K562 (cell line): ENCODE measurements at regions not wholly inside any gene's neighbourhood (a gene's known extent, or its start where the extent isn't known, plus 50 kb on each side); places are given as distances from the start of the nearest gene placed in this dataset.

Source experiments
- ATAC-seq: fragments of 200-7000 bp; cut with Tn5 transposase; 3 replicates; pipeline ENCODE4 v1.9.1; 2020; ENCODE audit warnings: moderate library complexity
- BruUV-seq: library from RNA; stranded (reverse); fragments of 400-500 nt; replicated peaks from 2 replicates; lab custom pipeline; 2021; lab: Mats Ljungman, UMichigan
- CTCF ChIA-PET: fragments of 300-600 bp; formaldehyde crosslinking; extraction: SDS; loops from one replicate; lab custom pipeline; 2021; ENCODE audit warnings: low intra/inter-chr PET ratio; lab: Yijun Ruan, JAX
- POLR2A ChIA-PET: fragments of 300-600, 350-650 bp; sonication (Branson Sonifier 250); formaldehyde crosslinking; extraction: SDS; loops from one replicate; lab custom pipeline; 2021; ENCODE audit warnings: antibody characterized with exemption, inconsistent platforms; lab: Yijun Ruan, JAX
- DNase-seq, 4 experiments: peaks; one replicate each; pipeline versions ENCODE4 v3.0.0 to v3.0.0-alpha.2; 2011 to 2018; ENCODE audit warnings: low spot score in 3 of 4, mixed read lengths in 3 of 4; ENCODE audit errors: extremely low read depth in 1 of 4
- FAIRE-seq: peaks from 2 replicates; lab custom pipeline; 2011; peaks lifted over from hg19 to GRCh38; lab: Jason Lieb, UNC
- H2AFZ ChIP-seq: 2 replicates; pipeline ENCODE4 v1.6.0; 2011; ENCODE audit warnings: low read depth, low read length, control low read depth, inconsistent platforms
- H3K27ac ChIP-seq: fragments of 200-600 bp; 3 replicates; pipeline ENCODE4 v1.8.0; 2011; ENCODE audit warnings: low read depth, mild to moderate bottlenecking, control low read depth, inconsistent platforms, low read length, moderate library complexity, mixed read lengths; ENCODE audit errors: extremely low read depth
- H3K27me3 ChIP-seq, 2 experiments: fragments of 300-600 bp in 1 of 2; 2 replicates in 1 of 2; 3 replicates in 1 of 2; pipeline versions ENCODE4 v1.6.0 to v1.8.0; 2011; ENCODE audit warnings: inconsistent platforms in 2 of 2, low read length in 2 of 2, mild to moderate bottlenecking in 1 of 2, mixed read lengths in 1 of 2, moderate library complexity in 1 of 2; ENCODE audit not compliant: control insufficient read depth in 2 of 2, insufficient read depth in 2 of 2
- H3K36me3 ChIP-seq: fragments of 300-600 bp; 3 replicates; pipeline ENCODE4 v1.8.0; 2011; ENCODE audit warnings: mild to moderate bottlenecking, low read length, inconsistent platforms; ENCODE audit not compliant: control insufficient read depth, insufficient read depth
- H3K4me1 ChIP-seq, 2 experiments: fragments of 200-600 bp in 1 of 2; replicated peaks in 1 of 2; 2 replicates in 1 of 2; 3 replicates in 1 of 2; pipeline versions ENCODE4 v1.5.1 to v1.8.0; 2011; ENCODE audit warnings: inconsistent platforms in 2 of 2, low read length in 2 of 2, mild to moderate bottlenecking in 1 of 2, mixed read lengths in 1 of 2, moderate library complexity in 1 of 2; ENCODE audit not compliant: control insufficient read depth in 2 of 2, insufficient read depth in 2 of 2
- H3K4me2 ChIP-seq: 2 replicates; pipeline ENCODE4 v1.6.1; 2011; ENCODE audit warnings: low read length, control low read depth, inconsistent platforms, mixed read lengths; ENCODE audit not compliant: insufficient read depth
- H3K4me3 ChIP-seq: fragments of 200-600 bp; sonication (generic), shearing (Covaris generic); 2 replicates; pipeline ENCODE4 v1.5.1; 2016; ENCODE audit warnings: control low read depth, inconsistent platforms
- H3K79me2 ChIP-seq: fragments of 200-600 bp; 3 replicates; pipeline ENCODE4 v1.8.0; 2011; ENCODE audit warnings: low read length, inconsistent platforms; ENCODE audit not compliant: control insufficient read depth, insufficient read depth
- H3K9ac ChIP-seq, 2 experiments: 2 replicates each; pipeline versions ENCODE4 v1.6.0 to v1.6.1; 2011; ENCODE audit warnings: low read depth in 2 of 2, low read length in 2 of 2, control low read depth in 1 of 2, inconsistent platforms in 1 of 2, mild to moderate bottlenecking in 1 of 2, mixed read lengths in 1 of 2; ENCODE audit not compliant: insufficient read depth in 1 of 2
- H3K9me1 ChIP-seq: one replicate; pipeline ENCODE4 v1.6.0; 2011; ENCODE audit warnings: inconsistent platforms, mild to moderate bottlenecking, low read length, moderate library complexity; ENCODE audit not compliant: control insufficient read depth, insufficient read depth
- H3K9me3 ChIP-seq: replicated peaks from 2 replicates; pipeline ENCODE4 v1.5.1; 2011; ENCODE audit warnings: low read depth, low read length, inconsistent platforms; ENCODE audit not compliant: control insufficient read depth, insufficient read depth
- H4K20me1 ChIP-seq: replicated peaks from 2 replicates; pipeline ENCODE4 v1.6.1; 2011; ENCODE audit warnings: low read length, inconsistent platforms, mixed read lengths; ENCODE audit not compliant: control insufficient read depth, insufficient read depth
- CSDE1 ChIP-seq, 2 experiments: fragments of 450-650 bp; IDR thresholded peaks; 2 replicates each; pipeline ENCODE4 v1.6.1; 2016; ENCODE audit warnings: mild to moderate bottlenecking in 1 of 2
- CTBP1 ChIP-seq: fragments of 450-650 bp; IDR thresholded peaks from 2 replicates; pipeline ENCODE4 v1.6.1; 2016; ENCODE audit warnings: borderline replicate concordance
- E2F3 ChIP-seq: fragments of 250-450 bp; sonication (Bioruptor Pico); IDR thresholded peaks from 2 replicates; pipeline ENCODE4 v1.4.0; 2020; ENCODE audit warnings: mild to moderate bottlenecking
- HDAC1 ChIP-seq, 2 experiments: fragments of 450-650 bp; IDR thresholded peaks; 2 replicates each; pipeline ENCODE4 v1.6.1; 2016 to 2017; ENCODE audit warnings: inconsistent platforms in 1 of 2, mild to moderate bottlenecking in 1 of 2, moderate library complexity in 1 of 2
- JUN ChIP-seq, 2 experiments: sonication (generic) in 1 of 2; formaldehyde crosslinking in 1 of 2; IDR thresholded peaks; 2 replicates each; pipeline versions ENCODE4 v1.6.1 to v1.8.0; 2012 to 2022; ENCODE audit warnings: borderline replicate concordance in 2 of 2, mild to moderate bottlenecking in 2 of 2, improper control_type of control experiment in 1 of 2, low read depth in 1 of 2, low read length in 1 of 2, missing genetic modification reagents in 1 of 2
- NCOA2 ChIP-seq, 2 experiments: fragments of 450-650 bp; IDR thresholded peaks; 2 replicates each; pipeline ENCODE4 v1.6.1; 2018; ENCODE audit warnings: mild to moderate bottlenecking in 2 of 2, moderate library complexity in 1 of 2; ENCODE audit not compliant: partially characterized antibody in 2 of 2
- NFXL1 ChIP-seq: fragments of 450-650 bp; formaldehyde crosslinking; IDR thresholded peaks from 2 replicates; pipeline ENCODE4 v1.4.0; 2021; ENCODE audit warnings: mild to moderate bottlenecking
- POLR2A ChIP-seq: fragments of 450-650 bp; conservative IDR thresholded peaks from 2 replicates; pipeline ENCODE4 v1.6.1; 2016
- RNF2 ChIP-seq: sonication (generic); IDR thresholded peaks from 2 replicates; pipeline ENCODE4 v1.6.1; 2016
- TAL1 ChIP-seq: fragments of 450-650 bp; IDR thresholded peaks from 2 replicates; pipeline ENCODE4 v1.6.1; 2016; ENCODE audit warnings: mild to moderate bottlenecking
- USF1 ChIP-seq: sonication (generic); formaldehyde crosslinking; IDR thresholded peaks from 2 replicates; pipeline ENCODE4 v1.9.0; 2022; ENCODE audit warnings: mild to moderate bottlenecking, missing genetic modification reagents
- ZNF175 ChIP-seq: fragments of 200-800 bp; sonication (Bioruptor generic); IDR thresholded peaks from 2 replicates; pipeline ENCODE4 v1.6.1; 2016; ENCODE audit warnings: low read depth, mild to moderate bottlenecking, missing genetic modification characterization, missing compliant biosample characterization
- WGBS: fragments of 100-300 bp; shearing (Covaris generic); methylation state at CpG from one replicate; pipeline ENCODE4 v1.1.6; 2016; ENCODE audit warnings: low coverage, mixed read lengths; ENCODE audit not compliant: insufficient coverage; ENCODE audit errors: missing lambda C conversion rate; 5-methylcytosine and 5-hydroxymethylcytosine counted together
- in situ Hi-C: fragments of 300-500 bp; cut with MboI; formaldehyde crosslinking; loops from 4 replicates; pipeline ENCODE4 v1.15.0; 2018; ENCODE audit warnings: inconsistent platforms, mixed read lengths
- intact Hi-C: fragments of 100-400 bp; cut with micrococcal nuclease; formaldehyde crosslinking; loops from 2 replicates; pipeline ENCODE4 v1.14.2; 2022
- TF ChIP-seq, protein P1 (sequence below): sonication (generic); formaldehyde crosslinking; IDR thresholded peaks from 2 replicates; pipeline ENCODE4 v1.8.0; 2022; ENCODE audit warnings: mild to moderate bottlenecking, missing genetic modification reagents
- TF ChIP-seq, protein P2 (sequence below): fragments of 250-450 bp; sonication (Bioruptor Pico); IDR thresholded peaks from 2 replicates; pipeline ENCODE4 v1.8.0; 2022; ENCODE audit warnings: inconsistent platforms, mild to moderate bottlenecking, moderate library complexity, borderline replicate concordance
- TF ChIP-seq, protein P3 (sequence below): sonication (generic); formaldehyde crosslinking; IDR thresholded peaks from 2 replicates; pipeline ENCODE4 v1.8.0; 2022; ENCODE audit warnings: mild to moderate bottlenecking, low read depth, missing genetic modification reagents

- TF ChIP-seq JUN (IDR thresholded peaks at IDR 0.05; ENCODE audit: borderline replicate concordance, low read depth, low read length) (no peak), JUN (CRISPR knock-in tag; IDR thresholded peaks at IDR 0.05; ENCODE audit: borderline replicate concordance) (no peak), NCOA2 (IDR thresholded peaks at IDR 0.05; ENCODE audit: partially characterized antibody in 2 of 2) (no peak), CTBP1 (no peak), E2F3 (CRISPR knock-in tag) (no peak), NFXL1 (CRISPR knock-in tag) (no peak)
- TF ChIP-seq, protein P1, sequence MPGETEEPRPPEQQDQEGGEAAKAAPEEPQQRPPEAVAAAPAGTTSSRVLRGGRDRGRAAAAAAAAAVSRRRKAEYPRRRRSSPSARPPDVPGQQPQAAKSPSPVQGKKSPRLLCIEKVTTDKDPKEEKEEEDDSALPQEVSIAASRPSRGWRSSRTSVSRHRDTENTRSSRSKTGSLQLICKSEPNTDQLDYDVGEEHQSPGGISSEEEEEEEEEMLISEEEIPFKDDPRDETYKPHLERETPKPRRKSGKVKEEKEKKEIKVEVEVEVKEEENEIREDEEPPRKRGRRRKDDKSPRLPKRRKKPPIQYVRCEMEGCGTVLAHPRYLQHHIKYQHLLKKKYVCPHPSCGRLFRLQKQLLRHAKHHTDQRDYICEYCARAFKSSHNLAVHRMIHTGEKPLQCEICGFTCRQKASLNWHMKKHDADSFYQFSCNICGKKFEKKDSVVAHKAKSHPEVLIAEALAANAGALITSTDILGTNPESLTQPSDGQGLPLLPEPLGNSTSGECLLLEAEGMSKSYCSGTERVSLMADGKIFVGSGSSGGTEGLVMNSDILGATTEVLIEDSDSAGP (CRISPR knock-in tag), result no peak
Measured at GRCh38 chr2:145339646-145340045, 819.7 kb upstream of the ZEB2 start (continued).

DNA sequence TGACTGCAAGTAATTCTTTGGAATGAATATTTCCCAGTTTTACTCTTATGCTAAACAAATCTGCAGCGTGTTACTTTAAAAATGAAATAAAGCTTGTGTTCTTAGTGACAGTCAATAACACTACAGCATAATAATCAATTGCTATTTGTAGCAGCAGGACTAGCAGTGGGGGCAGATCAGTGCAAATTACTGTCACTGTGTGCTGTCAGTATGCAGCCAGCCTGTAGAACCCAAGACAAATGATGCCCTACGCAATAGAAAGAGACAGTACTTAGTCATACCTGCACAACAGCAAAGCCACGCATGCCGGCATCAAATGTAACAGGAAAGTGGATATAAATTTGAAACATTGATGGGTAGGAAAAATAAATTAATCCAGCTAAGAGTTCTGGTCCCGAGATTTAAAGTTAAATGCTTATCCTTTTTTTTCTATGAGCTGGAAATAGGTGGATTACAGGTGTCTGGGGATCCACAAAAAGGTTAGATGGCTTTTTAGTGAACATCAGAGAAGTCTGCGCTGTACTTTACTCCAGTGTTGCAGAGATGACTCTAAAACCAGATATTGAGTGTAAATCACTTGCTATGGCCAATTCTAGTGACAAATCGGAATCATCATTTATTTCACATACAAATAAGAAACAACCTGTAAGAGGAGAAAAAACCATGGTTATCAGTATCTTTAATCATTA is 812.4 kb upstream of the ZEB2 start:
- CTCF ChIA-PET, result no interaction called here
- BruUV-seq, result no TSS peak
- TF ChIP-seq TAL1 (no peak), USF1 (CRISPR knock-in tag) (no peak), CSDE1 (IDR thresholded peaks at IDR 0.05) (no peak), POLR2A (no peak), HDAC1 (IDR thresholded peaks at IDR 0.05) (no peak), ZNF175 (CRISPR knock-in tag) (no peak), RNF2 (no peak), JUN (IDR thresholded peaks at IDR 0.05; ENCODE audit: borderline replicate concordance, low read depth, low read length) (no peak), JUN (CRISPR knock-in tag; IDR thresholded peaks at IDR 0.05; ENCODE audit: borderline replicate concordance) (no peak)
- TF ChIP-seq, protein P2, sequence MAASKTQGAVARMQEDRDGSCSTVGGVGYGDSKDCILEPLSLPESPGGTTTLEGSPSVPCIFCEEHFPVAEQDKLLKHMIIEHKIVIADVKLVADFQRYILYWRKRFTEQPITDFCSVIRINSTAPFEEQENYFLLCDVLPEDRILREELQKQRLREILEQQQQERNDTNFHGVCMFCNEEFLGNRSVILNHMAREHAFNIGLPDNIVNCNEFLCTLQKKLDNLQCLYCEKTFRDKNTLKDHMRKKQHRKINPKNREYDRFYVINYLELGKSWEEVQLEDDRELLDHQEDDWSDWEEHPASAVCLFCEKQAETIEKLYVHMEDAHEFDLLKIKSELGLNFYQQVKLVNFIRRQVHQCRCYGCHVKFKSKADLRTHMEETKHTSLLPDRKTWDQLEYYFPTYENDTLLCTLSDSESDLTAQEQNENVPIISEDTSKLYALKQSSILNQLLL (CRISPR knock-in tag), result no peak
- TF ChIP-seq, protein P3, sequence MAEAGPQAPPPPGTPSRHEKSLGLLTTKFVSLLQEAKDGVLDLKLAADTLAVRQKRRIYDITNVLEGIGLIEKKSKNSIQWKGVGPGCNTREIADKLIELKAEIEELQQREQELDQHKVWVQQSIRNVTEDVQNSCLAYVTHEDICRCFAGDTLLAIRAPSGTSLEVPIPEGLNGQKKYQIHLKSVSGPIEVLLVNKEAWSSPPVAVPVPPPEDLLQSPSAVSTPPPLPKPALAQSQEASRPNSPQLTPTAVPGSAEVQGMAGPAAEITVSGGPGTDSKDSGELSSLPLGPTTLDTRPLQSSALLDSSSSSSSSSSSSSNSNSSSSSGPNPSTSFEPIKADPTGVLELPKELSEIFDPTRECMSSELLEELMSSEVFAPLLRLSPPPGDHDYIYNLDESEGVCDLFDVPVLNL (CRISPR knock-in tag), result no peak

More for the DNA sequence above, 812.4 kb upstream of the ZEB2 start:
- 46% methylated on average over 7 of the region's 7 CpGs for WGBS
- Histone ChIP-seq H3K27ac (no peak overlapping the region), H3K4me1 (no peaks in the 10 kb centered on the region), H4K20me1 (no peaks in the 10 kb centered on the region), H3K4me2 (no peak overlapping the region), H3K79me2 (no peaks in the 10 kb centered on the region), H3K9me1 (no peaks in the 10 kb centered on the region), H3K4me3 (no peak overlapping the region), H3K9ac (no peak overlapping the region), H3K36me3 (no peaks in the 10 kb centered on the region), H3K9me3 (no peaks in the 10 kb centered on the region), H3K27me3 (no peaks in the 10 kb centered on the region), H2AFZ (no peak overlapping the region)
- no peak for ATAC-seq
- in situ Hi-C loops, result no loop called here
- no peak for FAIRE-seq
- intact Hi-C loops, result no loop called here
- POLR2A ChIA-PET, result no interaction called here
- no peak for DNase-seq
